GM11168 (cell line): ENCODE measurements at regions not wholly inside any gene's neighbourhood (a gene's known extent, or its start where the extent isn't known, plus 50 kb on each side); places are given as distances from the start of the nearest gene placed in this dataset.

ENCODE experiments used
- in situ Hi-C: fragments of 300-500 bp; cut with MboI; formaldehyde crosslinking; loops from one replicate; pipeline ENCODE4 v1.12.0; 2022; ENCODE audit warnings: low sequenced_read_pairs; ENCODE audit not compliant: unreplicated experiment

GRCh38 chr4:35229021-35229420 lies 1015.3 kb downstream of the ARAP2 start:
- in situ Hi-C loops = no loop called here

DNA sequence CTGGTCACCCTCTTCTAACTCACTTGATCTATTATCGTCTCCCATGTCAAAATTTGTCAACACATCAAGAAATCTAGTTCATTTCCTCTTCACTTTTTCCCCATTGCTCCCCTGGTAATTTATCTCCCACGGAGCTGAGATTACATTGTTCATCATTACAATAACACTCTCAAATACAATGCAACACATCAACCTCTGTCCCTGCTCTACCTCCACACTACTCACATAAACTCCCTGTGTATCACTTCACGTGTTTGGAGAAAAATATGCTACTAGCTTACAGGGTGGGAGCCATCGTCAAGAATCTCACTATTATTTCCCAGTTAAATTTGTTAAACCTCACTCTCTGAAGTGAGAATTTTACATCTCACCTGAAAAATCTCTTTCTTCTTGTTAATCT lies 1006.4 kb downstream of the ARAP2 start:
- in situ Hi-C loops = no loop called here

DNA sequence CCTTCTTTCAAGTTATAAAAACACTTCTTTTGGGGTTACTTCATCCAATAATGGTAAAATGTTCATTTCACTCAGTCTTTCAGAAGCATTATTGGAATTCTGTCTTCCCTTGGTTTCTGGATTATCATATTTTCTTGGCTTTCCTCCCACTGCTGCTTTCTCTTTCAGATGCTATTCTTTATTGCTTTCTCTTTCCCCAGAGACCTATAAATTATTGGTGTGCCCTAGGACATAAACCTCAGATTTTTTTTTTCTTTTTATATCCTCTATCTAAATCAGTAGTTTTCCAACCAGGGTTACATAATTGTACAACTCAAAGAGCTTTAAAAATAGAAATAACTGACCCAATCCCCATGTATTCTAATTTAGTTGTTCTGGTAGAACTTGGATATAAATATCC lies 1005.5 kb downstream of the ARAP2 start:
- in situ Hi-C loops = no loop called here

- in situ Hi-C loops = no loop called here
These were observed 997.8 kb downstream of the ARAP2 start for GRCh38 chr4:35246493-35246892.

DNA sequence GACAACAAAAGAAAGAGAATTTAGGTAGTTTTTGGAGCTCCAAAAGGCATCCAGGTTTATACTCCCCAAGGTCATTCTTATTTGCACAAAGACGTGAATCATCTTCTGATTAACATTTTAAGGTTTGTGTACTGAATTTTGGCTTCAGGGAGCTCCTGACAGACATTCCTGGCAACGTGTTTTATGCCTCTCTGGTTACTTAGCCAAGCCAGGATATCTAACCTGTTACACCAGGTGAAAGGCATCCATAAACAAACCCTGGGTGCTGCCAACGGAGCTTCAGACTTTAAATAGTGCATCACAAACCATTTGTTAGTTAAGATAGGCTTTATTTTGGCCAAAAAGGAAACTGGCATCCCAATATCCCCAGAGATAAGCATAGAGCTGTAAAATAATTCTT lies 997.3 kb downstream of the ARAP2 start:
- in situ Hi-C loops = no loop called here

DNA sequence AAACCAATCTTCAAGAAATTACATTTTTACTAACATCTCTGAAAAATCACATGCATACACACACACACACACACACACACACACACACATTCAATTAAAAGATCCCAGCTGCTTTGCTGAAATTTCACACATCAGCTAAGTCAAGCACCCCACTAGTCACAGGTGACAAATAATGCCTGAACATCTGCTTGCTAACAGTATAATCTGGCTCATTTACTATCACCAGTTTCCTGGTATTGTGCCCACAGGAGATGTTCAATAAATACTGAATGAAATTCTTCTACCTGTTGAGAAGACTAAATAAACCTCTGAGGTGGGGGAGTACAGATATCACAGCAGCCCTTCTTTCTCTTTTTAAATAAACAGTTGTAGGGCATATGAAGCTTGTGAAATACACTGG lies 994.0 kb downstream of the ARAP2 start:
- in situ Hi-C loops = no loop called here

DNA sequence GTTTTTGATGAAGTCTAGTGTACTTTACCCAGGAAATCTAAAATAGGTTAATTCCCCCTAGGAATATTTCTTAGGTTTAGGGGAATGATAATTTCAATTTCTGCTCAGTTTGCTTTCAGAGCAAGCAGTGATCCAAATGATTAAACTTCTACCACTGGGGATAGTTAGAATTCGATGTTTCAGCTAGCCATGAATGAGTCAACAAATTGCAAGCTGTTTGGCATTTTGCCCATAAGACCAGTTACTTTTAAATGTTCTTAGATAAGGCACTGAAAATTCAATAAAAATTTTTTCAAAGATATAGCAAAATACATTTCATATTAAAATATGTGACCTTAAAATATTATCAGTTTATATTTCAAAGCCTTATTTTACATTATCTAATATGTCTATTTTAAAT lies 993.6 kb downstream of the ARAP2 start:
- in situ Hi-C loops = no loop called here

GRCh38 chr4:35252071-35252470 lies 992.2 kb downstream of the ARAP2 start:
- in situ Hi-C loops = no loop called here

GRCh38 chr4:35252866-35253265 lies 991.4 kb downstream of the ARAP2 start:
- in situ Hi-C loops = no loop called here

DNA sequence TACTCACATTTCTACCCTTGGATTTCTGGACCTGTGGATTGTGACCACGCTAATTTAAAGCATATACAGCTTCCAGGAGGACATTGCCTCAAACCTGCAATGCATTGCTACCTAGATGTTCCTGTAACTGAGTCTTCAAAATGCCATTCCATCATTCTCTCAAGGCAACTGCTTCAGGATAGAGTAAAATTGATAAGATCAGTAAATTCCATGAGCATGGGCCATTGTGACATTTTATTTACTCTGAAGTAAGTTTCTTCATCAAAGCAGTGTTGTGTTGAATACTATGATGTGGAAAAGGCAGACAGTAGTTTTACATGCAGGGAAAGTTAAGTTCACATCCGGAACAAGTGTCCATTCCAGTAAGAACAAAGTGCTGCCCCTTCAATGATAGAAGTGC lies 991.0 kb downstream of the ARAP2 start:
- in situ Hi-C loops = no loop called here

GRCh38 chr4:35286434-35286833 lies 957.9 kb downstream of the ARAP2 start:
- in situ Hi-C loops = no loop called here

DNA sequence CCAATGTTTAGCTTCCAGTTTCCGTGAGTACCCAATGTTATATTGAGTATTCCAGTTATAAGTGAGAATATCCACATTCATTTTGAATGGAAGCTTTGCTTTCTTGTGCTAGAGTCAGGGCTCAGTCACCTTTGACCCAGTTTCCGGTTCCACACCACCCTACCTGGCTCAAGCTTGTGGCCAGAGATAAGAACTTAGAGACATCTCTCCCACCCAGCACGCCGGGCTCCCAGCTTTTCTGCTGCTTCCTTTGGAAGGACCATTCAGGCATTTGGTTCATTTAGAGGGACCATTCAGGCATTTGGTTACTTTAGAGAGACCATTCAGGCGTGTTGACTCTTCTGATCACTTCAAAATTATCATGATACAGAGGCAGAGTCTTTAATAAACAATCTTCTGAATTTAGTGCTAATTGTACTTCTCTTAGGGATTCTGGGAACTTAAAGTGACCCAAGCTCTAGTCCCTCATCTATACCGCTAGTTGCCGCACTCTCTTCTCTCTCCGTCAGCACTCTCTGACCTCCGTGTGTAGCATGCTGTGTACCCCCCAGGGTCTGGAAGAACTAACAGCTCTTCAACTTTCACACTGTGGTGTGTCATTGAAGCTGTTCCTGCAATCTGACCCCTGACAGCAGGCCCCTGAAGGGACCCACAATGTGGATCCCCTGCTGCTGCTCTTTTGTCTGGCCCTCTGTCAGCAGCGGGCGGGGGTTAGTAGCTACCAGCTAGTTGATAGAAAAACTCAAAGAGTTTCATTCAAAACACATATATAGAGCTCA lies 943.1 kb downstream of the ARAP2 start:
- in situ Hi-C loops = no loop called here

DNA sequence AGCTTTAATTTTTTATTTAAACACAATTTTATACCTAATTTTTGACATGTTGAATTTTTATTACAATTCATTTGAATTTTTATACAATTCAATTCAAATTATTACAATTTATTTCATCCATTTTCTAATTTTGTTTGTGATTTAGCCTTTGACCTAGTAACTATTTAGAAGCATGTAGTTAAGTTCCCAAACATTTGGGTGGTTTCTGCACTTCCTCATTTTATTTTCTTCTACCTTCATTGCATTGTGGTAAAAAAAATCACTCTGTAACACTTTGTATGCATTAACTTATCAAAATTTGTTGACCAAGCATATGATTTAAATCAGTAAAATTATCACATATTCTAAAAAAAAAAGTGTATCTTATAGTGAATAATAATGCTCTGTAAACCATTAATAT lies 928.9 kb downstream of the ARAP2 start:
- in situ Hi-C loops = no loop called here

DNA sequence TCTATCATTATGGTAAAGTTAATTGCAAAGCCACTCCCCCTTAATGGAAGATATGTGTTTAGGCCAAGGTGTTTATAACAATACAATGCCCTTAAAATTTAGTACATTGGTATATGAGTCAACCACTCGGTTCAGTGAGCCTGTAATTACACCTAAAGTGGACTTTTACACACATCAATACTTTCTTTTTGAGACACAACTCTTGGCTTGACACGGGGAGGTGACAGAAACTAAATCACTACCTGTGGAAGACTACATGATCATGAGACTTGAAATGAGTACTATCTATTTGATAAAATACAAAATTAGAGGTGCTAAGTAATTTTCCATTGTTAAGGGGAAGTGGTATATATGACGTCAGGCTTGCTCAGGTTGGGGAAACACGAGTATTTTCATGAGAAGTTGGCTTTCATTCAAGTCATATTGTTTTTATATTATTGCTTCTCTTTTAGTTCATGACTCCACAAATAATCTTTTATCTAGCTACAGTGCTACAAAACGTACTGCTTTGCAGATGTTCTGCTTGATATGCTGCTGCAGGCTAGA lies 918.3 kb downstream of the ARAP2 start:
- in situ Hi-C loops = no loop called here

- in situ Hi-C loops = no loop called here
These were observed 901.5 kb downstream of the ARAP2 start for GRCh38 chr4:35342833-35343232.

GRCh38 chr4:35347276-35347675 lies 897.0 kb downstream of the ARAP2 start:
- in situ Hi-C loops = no loop called here

- in situ Hi-C loops = no loop called here
These were observed 886.2 kb downstream of the ARAP2 start for GRCh38 chr4:35358001-35358584.

- in situ Hi-C loops = no loop called here
These were observed 879.9 kb downstream of the ARAP2 start for GRCh38 chr4:35364321-35364870.

DNA sequence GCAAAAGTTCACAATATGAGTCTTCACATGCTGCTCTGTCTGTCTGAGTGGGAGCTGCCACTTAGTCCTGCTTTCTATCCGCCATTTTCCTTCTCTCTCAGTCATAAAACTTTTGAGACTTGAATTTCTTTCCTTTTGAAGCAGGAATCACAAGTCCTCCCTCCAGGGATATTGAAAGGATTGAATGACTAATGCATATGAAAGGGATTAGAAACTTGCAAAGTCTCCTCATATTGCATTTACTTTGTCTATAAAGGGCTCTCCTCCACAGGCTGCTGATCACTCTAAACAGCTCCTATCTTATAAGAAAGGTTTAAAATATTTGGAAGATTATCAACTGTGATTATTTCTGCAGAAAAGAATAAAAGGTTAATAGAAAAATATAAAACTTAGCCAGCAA lies 879.1 kb downstream of the ARAP2 start:
- in situ Hi-C loops = no loop called here

GRCh38 chr4:35399912-35400311 lies 844.4 kb downstream of the ARAP2 start:
- in situ Hi-C loops = no loop called here

- in situ Hi-C loops = no loop called here
These were observed 821.2 kb downstream of the ARAP2 start for GRCh38 chr4:35423104-35423503.

DNA sequence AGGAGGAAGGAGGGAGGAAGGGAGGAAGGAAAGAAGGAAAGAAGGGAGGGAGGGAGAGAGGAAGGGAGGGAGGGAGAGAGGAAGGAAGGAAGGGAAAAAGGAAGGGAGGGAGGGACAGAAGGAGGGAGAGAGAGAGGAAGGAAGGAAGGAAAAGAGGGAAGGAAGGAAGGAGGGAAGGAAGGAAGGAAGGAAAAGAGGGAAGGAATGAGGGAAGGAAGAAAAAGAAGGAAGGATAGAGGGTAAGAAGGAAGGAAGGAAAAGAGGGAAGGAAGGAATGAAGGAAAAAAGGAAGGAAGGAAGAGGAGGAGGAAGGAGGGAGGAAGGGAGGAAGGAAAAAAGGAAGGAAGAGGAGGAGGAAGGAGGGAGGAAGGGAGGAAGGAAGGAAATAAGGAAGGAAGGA lies 796.8 kb downstream of the ARAP2 start:
- in situ Hi-C loops = no loop called here
